CD4-positive, alpha-beta T cell treated with Interleukin-4 for 1 hour (primary cell): ENCODE measurements at regions not wholly inside any gene's neighbourhood (a gene's known extent, or its start where the extent isn't known, plus 50 kb on each side); places are given as distances from the start of the nearest gene placed in this dataset.
A peak's percentile ranks its signal among the peaks of the same experiment; 100 is the strongest.
"Not testable (repeated sequence)": the region's sequence is repeated elsewhere in the genome, so short reads cannot be mapped to it uniquely, and the experiment has no call there.

Experiments
- DNase-seq, 2 donors: peaks; one replicate each; pipeline ENCODE4 v3.0.0-alpha.2; 2020 to 2022

DNA sequence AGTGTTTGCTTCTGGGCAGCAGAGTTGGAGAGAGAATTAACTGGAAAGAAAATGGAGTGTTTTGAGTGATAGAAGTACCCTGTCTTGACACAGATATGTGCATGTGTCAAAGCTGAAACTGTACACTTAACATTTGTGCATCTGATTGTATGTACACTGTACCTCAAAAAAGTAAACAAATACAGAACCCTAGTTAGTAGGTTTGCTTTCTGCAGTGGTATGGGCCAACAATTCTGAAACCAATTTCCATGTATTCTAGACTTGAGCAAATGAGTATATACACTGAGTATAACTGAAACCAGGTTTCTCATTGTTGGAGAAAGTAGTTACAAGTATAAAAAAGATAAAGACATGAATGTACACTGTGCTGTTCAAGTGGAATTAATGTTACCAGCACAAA, 52.4 kb downstream of the ELAPOR2 start:
- no peak for DNase-seq

DNA sequence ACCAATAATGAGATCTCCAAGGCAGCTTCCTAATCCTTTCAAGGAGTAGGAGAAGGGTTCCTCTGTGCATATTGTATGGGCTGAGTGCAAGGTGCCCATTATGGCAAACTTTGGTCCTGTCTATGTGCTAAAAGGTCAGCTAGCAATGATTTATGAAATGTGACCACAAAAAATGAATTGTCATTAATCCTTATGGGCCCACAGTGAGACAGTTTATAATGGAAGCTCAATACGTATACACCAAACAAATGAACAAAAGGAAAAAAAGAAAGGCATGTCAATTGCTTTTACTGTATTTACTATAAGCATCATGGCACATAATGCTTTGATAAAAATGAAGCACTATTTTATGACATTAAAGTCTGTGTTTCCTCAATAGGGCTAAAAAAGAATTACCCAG, 54.5 kb downstream of the ELAPOR2 start:
- no peak for DNase-seq

DNA sequence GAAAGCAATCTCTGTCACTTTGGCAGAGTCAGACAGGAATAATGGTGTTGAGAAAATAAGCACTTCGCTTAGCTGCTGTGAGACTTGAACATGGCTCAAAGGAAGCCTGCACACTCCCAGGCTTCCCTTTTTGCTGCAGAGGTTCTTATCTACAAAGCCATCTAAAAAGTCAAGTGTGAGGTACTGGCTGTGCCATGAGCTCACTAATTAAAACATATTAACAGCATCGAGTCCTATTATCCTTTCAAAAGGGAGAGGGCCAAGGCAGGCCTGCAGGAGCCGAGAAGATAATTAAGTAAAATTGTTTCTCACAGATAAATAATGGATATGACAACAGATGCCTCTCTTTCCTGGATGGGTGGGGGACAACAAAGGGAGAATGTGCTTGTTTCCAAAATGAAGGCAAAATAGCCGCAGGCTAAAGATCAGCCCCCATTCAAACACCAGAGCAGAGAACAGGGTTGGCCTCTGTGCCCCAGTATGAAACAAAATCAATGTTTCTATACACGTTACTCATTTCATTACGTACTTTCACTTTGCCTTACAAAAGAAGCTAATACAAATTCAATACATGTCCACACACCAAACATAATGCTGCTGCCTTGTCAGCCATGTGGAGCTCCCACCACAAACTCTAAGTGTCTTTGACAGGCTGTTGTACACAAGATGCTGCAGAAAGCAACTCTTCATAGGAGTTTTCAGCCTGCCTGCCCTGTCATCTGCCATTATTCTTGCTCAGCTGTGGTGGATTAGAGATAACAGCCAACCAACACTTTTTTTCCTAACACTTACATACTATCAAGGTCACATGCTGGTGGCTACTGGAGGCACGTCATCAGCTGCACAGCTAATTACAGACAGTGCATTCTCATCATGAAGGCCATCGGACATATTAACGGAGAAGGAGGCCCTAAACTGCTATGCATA, 55.3 kb downstream of the ELAPOR2 start:
- no peak for DNase-seq

DNA sequence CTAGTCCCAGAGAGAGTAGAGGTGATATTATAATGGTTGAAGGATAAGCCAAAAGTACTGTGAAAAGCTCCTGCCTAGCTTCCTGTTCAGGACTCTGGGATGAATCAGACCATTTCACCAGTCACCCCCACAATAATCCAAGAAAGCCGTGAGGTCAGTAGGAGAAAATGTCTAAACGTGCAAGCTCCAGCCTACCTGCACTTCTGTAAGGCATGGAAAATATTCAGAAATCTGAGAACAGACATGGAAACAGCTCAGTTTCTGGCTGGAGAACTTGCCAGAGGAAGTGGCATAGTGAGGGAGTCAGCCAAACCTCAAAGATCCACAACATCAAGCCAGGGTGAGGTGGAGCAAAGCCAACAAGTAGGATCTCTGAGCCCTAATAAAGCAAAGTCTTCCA, 58.2 kb downstream of the ELAPOR2 start:
- DNase-seq, result no peak

DNA sequence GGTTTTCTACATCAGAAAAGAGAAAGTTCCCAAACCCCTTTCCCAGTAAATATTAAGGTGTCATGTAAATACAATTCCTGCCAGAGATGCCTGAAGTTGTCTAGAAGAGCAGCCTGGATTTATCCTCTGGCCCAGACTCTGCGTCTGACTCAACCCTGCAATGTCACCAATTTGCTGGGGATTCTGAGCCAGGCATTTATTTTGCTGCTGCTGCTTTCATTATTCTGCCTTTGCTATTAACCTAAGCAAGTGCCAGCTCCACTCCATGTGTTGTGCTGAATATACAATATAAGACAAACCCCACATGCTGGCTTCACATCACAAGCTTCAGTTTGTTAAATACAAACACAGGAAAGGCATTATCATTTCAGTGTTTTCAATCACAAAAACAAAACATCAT, 59.1 kb downstream of the ELAPOR2 start:
- DNase-seq, result no peak

DNA sequence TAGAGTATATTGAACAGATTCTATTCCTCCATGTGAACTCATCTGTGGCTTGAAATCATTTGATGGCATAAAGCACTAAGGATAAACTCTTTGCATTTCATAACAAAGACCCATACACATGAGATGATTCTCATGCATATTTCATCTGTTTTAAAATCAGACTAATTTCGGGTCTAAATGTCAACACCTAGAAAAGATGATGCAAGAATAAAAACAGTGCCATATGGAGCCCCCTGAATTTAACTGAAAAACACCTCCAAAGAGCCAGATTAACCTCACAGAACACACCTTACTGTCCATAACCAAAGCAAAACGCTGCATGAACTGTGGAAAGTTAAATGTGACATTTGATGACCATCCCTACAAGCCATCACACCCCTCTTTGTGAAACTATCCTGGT, 59.7 kb downstream of the ELAPOR2 start:
- DNase-seq, result no peak

DNA sequence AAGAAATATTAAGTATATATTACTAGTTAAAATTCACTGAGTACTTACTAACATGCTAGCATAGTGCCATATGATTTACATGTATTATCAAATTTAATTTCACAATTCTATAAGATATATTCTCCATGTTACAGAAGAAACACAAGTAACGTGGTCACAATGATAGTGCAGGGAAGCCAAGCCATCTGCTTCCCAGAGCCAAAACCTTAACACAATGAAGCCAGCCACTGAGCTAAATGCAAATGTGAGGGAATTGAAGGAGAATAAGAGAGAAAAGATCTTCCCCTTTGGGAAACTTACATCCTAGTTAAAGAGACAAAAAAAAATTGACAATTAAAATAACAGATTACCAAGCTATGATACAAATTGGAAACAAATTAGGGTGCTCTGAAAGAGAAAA, 63.6 kb downstream of the ELAPOR2 start:
- DNase-seq, result no peak

DNA sequence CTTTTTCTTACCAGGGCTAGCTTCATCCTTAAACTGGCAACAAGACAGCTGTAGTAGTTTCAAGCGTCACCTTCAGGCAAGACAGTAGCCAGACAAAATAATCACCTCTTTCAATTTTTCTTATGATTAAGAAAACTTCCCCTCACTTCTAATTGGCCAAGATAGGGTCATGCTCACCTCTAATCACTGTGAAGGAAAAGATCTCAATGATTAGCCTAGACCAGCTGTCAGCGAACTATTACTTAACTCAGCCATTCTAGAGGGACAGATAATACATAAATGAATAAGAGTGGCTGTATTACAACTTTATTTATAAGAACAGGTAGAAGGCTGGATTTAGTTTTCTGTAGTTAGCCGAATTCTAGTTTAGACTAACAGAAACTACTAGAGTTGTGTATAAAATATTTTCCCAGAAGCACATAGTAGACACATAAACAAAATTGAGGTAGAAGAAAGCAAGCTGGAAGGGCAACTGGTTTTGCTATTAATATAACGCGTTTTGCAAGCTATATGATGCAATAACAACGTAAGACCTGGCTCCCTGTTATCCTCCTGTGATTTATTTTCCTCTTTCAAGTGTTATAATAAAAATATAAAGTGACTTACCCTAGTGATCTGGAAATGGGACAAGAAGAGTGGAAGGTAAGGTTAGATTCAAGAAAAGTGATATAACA, 64.3 kb downstream of the ELAPOR2 start:
- DNase-seq, result no peak

DNA sequence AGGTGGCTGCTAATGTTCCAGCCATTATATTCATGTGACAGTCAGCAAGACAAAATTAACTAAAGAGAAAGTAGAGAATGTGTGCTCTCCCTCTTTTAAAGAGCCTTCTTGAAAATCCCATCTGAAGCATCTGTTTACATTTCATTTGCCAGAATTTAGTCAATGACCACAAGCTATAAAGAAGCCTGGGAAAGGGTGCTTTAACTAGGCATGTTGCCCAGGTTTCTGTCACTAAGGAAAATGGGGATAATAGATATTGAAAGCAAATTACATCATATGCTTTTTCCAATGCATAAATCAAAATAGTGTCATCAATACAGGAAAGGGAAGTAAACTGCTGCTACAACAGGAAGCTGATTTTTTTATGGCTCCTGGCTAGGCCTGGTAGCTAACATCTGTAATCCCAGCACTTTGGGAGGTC, 67.7 kb downstream of the ELAPOR2 start:
- DNase-seq, result no peak

DNA sequence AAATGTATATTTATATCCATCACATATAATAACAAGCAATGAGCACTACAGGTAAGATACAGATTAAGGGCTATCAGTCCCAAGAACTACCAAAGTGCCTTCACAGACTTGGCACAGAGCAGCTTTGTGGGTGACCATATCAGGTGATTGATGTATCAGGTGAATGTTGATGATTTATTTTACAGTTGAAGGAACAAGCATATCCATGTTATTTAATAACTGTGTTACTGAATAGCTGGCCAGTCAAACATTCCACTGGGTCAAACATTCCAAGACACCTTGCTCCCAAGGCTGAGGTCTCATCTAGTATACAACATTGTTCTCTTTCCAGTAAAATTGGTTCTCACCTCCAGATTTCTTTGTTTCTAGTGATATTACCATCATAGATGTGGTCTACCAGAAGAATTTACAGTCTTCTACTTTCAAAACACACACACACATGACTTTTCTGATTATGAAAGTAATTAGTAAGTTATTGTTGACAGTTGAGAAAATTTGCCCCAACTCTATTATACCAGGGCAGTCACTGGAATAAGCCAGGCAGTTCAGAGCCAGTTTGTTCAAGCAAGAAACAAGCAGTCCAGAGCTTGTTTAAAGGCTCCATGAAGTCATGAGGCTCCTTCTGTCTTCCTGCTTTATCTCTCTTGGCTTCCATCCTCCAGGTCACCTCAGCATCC, 68.2 kb downstream of the ELAPOR2 start:
- DNase-seq, result no peak

DNA sequence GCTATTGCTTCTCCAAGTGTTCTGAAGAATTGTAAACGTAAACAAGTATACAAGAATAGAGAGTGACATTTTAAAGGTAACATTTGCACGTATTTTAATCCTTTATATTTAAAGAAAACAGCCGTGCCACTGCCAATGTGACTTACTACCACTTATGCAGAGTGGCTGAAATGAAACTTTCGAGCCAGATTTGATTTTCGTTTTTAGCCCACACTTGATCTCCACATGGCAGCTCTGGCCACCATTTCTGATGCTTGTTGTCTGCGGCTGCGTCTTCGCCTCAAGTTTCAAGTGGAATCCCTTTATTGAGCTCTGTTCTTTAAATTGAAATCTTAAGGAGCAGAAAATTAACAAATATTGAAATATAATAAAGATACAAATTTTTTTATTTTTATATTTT, 70.0 kb downstream of the ELAPOR2 start:
- DNase-seq, result no peak

DNA sequence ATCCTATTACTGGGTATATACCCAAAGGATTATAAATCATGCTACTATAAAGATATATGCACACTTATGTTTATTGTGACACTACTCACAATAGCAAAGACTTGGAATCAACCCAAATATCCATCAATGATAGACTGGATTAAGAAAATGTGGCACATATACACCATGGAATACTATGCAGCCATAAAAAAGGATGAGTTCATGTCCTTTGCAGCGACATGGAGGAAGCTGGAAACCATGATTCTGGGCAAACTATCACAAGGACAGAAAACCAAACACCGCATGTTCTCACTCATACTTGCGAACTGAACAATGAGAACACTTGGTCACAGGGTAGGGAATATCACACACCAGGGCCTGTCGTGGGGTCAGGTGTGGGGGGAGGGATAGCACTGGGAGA, 71.6 kb downstream of the ELAPOR2 start:
- DNase-seq, result not testable (repeated sequence)

DNA sequence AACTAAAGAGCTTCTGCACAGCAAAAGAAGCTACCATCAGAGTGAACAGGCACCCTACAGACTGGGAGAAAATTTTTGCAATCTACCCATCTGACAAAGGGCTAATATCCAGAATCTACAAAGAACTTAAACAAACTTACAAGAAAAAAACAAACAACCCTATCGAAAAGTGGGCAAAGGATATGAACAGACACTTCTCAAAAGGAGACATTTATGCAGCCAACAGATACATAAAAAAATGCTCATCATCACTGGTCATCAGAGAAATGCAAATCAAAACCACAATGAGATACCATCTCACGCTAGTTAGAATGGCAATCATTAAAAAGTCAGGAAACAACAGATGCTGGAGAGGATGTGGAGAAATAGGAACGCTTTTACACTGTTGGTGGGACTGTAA, 72.1 kb downstream of the ELAPOR2 start:
- DNase-seq, result not testable (repeated sequence)

DNA sequence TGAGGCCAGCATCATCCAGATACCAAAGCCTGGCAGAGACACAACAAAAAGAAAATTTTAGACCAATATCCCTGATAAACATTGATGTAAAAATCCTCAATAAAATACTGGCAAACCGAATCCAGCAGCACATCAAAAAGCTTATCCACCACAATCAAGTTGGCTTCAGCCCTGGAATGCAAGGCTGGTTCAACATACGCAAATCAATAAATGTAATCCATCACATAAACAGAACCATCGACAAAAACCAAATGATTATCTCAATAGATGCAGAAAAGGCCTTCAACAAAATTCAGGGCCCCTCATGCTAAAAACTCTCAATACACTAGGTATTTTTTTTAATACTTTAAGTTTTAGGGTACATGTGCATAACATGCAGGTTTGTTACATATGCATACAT, 74.1 kb downstream of the ELAPOR2 start:
- DNase-seq, result not testable (repeated sequence)

DNA sequence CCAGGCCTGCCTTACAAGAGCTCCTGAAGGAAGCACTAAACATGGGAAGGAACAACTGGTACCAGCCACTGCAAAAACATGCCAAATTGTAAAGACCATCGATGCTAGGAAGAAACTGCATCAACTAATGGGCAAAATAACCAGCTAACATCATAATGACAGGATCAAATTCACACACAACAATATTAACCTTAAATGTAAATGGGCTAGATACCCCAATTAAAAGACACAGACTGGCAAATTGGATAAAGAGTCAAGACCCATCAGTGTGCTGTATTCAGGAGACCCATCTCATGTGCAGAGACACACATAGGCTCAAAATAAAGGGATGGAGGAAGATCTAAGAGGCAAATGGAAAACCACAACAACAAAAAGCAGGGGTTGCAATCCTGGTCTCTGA, 75.8 kb downstream of the ELAPOR2 start:
- DNase-seq, result not testable (repeated sequence)

DNA sequence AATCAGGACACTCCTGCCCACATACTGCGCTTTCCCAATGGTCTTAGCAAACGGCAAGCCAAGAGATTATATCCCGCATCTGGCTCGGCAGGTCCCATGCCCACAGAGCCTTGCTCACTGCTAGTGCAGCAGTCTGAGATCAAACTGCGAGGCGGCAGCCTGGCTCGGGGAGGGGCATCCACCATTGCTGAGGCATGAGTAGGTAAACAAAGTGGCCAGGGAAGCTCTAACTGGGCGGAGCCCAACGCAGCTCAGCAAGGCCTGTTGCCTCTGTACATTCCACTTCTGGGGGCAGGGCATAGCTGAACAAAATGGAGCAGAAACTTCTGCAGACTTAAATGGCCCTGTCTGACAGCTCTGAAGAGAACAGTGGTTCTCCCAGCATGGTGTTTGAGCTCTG, 77.5 kb downstream of the ELAPOR2 start:
- not testable (repeated sequence) for DNase-seq

DNA sequence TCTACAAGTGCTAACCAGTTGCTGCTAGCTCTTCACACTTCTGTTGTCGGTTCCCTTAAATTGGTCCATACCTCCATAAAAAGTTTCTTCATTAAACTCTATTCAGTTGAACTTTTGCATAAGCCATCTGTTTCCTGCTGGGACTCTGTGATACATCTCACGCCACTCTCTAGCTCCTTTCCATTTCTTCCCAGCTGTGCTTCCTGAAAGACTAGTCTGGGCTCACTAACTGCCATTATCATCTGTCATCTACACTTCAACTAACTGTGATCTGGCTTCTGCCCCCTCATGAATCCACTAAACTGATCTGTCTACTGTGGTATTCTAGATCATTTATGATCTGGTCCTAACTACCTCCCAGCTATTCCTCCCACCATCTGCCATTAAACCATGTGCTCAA, 78.3 kb downstream of the ELAPOR2 start:
- no peak for DNase-seq

DNA sequence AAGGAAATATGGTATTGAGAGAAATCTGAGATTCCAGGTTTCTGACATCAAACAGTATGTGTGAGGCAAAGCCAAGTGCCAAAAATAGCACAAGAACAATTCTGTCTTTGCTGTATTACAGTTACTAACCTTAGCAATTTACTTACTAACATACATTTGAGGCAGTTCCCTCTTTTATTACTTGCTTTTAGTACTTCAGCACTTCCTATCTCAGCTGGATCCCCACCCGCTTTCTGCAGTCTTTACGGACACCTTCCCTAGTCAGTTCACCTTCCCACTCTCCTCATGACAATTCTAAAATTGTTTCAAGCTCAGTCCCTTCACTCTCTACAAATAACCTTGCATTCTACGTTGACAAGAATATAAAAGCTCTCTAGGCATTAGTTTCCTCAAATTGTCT, 79.2 kb downstream of the ELAPOR2 start:
- no peak for DNase-seq

DNA sequence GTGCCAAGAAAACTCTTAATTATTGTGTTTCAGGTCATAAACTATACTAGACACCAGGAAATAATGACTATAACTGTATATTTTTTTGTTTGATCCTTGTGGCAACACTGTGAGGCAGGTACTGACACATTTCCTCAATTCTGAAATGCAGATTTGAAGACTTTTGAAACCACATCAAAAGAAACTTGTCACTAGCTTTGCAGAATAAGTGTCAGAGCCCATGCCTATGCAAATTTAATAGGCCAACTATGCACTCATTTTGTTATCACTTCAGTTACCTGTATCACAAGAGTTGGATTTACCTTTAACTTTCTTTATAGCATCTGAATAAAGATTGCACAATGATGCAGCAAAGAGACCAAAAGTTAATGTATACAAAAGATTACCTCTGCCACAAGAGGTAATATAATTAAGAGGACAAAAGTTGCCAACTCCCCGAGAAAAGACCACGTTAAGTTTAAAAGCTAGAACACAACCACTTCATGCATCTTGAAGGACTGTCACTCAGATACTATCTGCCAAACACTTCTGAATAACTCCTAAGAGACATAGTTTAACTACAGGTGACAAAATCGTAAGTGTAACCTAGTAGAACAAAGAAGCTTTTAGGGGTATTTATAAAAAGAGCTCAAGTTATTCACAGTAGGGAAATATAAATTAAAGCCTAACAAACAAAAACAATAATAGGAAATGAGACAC, 80.5 kb downstream of the ELAPOR2 start:
- peak; percentile 22 to 79 for DNase-seq

DNA sequence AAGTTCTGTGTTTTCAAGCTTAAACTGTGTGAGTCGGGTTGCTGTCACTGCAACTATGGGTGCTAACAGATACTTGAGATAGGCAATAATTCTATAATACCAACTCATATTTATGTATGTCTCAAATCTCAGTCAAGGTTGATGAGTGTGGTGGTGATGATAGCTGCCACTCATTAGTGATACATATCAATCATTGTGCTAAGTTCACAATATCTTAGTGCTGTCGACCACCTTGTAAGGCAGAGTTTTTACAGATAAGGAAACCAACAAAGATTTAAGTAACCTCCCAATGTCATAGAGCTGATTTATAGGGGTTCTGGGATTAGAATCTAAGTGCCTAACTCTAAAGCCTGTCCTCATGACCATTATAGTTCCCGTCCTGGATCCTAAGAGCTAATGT, 82.5 kb downstream of the ELAPOR2 start:
- DNase-seq, result no peak

DNA sequence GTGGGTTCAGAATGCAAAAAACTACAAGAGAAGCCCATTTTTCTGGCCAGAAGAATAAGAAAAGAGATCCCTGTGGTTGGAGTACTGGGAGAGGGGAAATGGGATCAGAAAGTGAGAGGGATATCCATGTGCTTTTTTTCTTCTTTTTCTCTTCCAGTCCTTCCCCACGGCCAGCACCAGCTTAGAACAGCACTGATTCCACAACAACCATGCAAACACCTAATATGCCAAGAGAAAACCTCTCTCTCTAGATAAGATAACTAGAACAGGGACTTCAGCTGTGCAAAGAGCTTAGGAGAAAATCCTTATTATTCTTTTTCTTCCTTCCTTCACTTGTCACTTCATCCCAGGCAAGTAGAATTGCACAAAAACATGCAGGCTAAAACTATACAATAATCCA, 83.5 kb downstream of the ELAPOR2 start:
- DNase-seq, result no peak

DNA sequence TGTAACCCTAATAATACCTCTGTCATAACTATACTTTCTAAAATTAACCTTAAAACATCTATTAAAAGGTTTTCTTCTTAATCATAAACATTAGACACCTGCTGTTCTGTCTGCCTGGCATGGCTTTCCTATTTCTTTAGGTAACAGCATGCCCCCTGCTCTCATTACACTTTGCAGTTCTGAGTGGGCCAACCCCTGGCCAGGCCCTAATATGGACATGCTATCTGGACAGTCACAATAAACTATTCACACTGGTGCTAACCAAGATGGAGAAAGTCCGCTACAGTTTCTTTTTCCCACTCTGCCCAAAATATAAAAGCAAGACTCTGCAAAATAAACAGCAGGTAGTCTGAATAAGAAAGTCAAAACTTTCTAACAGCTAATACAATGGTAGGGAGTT, 84.0 kb downstream of the ELAPOR2 start:
- no peak for DNase-seq

DNA sequence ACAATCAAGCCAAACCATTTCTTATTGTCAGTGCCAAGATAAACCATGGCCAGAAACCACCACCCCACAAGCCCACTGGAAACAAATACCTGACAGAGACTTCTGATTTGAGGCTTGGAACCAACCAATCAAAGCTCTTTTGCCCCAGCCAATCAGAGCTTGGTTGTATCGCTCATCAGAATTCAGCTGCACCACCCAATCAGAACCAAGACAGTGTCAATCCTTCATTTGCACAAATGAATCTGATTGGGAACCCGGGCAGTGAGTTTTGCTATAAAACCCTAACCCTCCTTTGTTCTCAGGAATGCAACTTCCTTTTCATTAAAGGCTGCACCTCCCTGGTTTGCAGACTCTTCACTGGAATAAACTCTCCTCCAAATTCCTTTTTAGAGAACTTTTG, 87.4 kb downstream of the ELAPOR2 start:
- no peak for DNase-seq
